Heart right ventricle (tissue), 16 donors: ENCODE measurements at regions not wholly inside any gene's neighbourhood (a gene's known extent, or its start where the extent isn't known, plus 50 kb on each side); places are given as distances from the start of the nearest gene placed in this dataset.

Source experiments
- ATAC-seq, 8 donors: fragments of 200-7000 bp; cut with Tn5 transposase; one replicate each; pipeline ENCODE4 v1.9.1; 2020; ENCODE audit warnings: mild to moderate bottlenecking in 8 of 8, moderate library complexity in 8 of 8, moderate number of reproducible peaks in 1 of 8
- DNase-seq, 2 donors: peaks; one replicate each; pipeline ENCODE4 v3.0.0-alpha.2; 2020
- H3K27ac ChIP-seq, 10 donors: fragments of 200-600 bp; sonication (generic) in 2 of 10; one replicate each; pipeline versions ENCODE4 v1.5.0 to v1.8.0; 2020 to 2022; ENCODE audit warnings: mild to moderate bottlenecking in 3 of 10
- H3K27me3 ChIP-seq, 7 donors: fragments of 200-600 bp; one replicate each; pipeline ENCODE4 v1.8.0; 2021 to 2022; ENCODE audit warnings: mild to moderate bottlenecking in 2 of 7
- H3K36me3 ChIP-seq, 9 donors: fragments of 200-600 bp; sonication (generic) in 1 of 9; one replicate each; pipeline versions ENCODE4 v1.5.0 to v1.8.0; 2020 to 2022; ENCODE audit warnings: mild to moderate bottlenecking in 2 of 9
- H3K4me1 ChIP-seq, 9 donors: fragments of 200-600 bp; sonication (generic) in 1 of 9; one replicate each; pipeline versions ENCODE4 v1.5.0 to v1.8.0; 2020 to 2022; ENCODE audit warnings: mild to moderate bottlenecking in 4 of 9
- H3K4me3 ChIP-seq, 10 donors: fragments of 200-600 bp; sonication (generic) in 2 of 10; one replicate each; pipeline versions ENCODE4 v1.5.0 to v1.8.0; 2020 to 2022; ENCODE audit warnings: mild to moderate bottlenecking in 7 of 10, moderate library complexity in 2 of 10
- H3K9me3 ChIP-seq, 11 donors: fragments of 200-600 bp in 10 of 11; sonication (generic) in 2 of 11; one replicate each; pipeline versions ENCODE4 v1.5.0 to v1.8.0; 2013 to 2022; ENCODE audit warnings: mild to moderate bottlenecking in 2 of 11, control low read depth in 1 of 11, moderate library complexity in 1 of 11
- WGBS, 2 donors: extraction: QIAGEN DNeasy Blood & Tissue Kit; methylation state at CpG; one replicate each; pipeline ENCODE4 v1.1.7; 2013; ENCODE audit warnings: inconsistent platforms in 1 of 2; 5-methylcytosine and 5-hydroxymethylcytosine counted together
- intact Hi-C, 10 donors: fragments of 100-400 bp; cut with DNase I; formaldehyde crosslinking; loops; one replicate each; pipeline versions ENCODE4 v1.11.1 to v1.14.2; 2022
- TF ChIP-seq, protein P1 (sequence below), 9 donors: fragments of 200-600 bp; sonication (generic) in 2 of 9; IDR thresholded peaks; one replicate each; pipeline versions ENCODE4 v1.5.0 to v1.8.0; 2021 to 2022; ENCODE audit warnings: antibody characterized with exemption in 9 of 9, mild to moderate bottlenecking in 5 of 9, moderate library complexity in 1 of 9
- donor health status: Arrhythmogenic right ventricular cardiomyopathy.
- donor health status: ischemic (EF 13 %, LVEDD 7.1; RV severe dilation, severe dysfunction).
- donor health status: healthy with polysubstance abuse.
- donor health status: DM: no; HTN: yes; CAD: no.
- donor health status: DM: no; HTN: no; CAD: no.
- donor health status: ischemic (EF 25% LVEDD 6.9; RV normal size, moderate dysfunction).
- donor health status: ischemic (EF 25% LVEDD 5.7; RV mildly dilated, moderate dysfunction).
- donor health status: healthy.
- donor health status: DM: yes; HTN: yes; CAD: no.
- donor health status: Ischemic cardiomyopathy.
- donor health status: ischemic (EF 35%, LVEDD 5.7; RV mildly dilated, moderate dysfunction).
- donor health status: nonischemic (EF 11% LVEDD 7.7; RV severe dilation, severe dysfunction).
- donor health status: DM: yes; HTN: yes; CAD: no.
- donor health status: PGD.
- donor health status: ischemic (EF 29% LVEDD 5.4; RV normal size, mild dysfunction).
- donor health status: nonischemic (EF 23%, LVEDD 6.1; RV moderate dilation, normal function).

DNA sequence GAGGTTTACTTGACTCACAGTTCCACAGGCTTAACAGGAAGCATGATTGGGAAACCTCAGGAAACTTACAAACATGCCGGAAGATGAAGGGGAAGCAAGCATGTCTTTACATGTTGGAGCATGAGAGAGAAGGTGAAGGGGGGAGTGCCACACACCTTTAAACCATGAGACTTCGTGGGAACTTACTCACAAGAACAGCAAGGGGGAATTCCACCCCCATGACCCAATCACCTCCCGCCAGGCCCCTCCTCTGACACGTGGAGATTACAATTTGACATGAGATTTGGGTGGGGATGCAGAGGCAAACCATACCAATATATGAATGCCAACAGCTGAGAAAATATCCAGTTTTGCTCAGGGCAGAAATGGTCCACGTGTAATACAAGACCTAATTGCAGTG is 518.6 kb downstream of the VRK1 start:
- DNase-seq = no peak
- no peak for ATAC-seq
- intact Hi-C loops = no loop called here
- Histone ChIP-seq H3K4me1 (no peaks in the 10 kb centered on the region), H3K36me3 (no peaks in the 10 kb centered on the region), H3K27ac (no peak overlapping the region), H3K27me3 (peaks cover 0 to 5% (median 0%) of the 10 kb centered on the region in 7 donors), H3K4me3 (no peak overlapping the region), H3K9me3 (peaks cover 0 to 18% (median 0%) of the 10 kb centered on the region in 11 donors)
- 55 to 57% methylated on average over 5 of the region's 5 CpGs for WGBS, 2 donors
- TF ChIP-seq, protein P1, sequence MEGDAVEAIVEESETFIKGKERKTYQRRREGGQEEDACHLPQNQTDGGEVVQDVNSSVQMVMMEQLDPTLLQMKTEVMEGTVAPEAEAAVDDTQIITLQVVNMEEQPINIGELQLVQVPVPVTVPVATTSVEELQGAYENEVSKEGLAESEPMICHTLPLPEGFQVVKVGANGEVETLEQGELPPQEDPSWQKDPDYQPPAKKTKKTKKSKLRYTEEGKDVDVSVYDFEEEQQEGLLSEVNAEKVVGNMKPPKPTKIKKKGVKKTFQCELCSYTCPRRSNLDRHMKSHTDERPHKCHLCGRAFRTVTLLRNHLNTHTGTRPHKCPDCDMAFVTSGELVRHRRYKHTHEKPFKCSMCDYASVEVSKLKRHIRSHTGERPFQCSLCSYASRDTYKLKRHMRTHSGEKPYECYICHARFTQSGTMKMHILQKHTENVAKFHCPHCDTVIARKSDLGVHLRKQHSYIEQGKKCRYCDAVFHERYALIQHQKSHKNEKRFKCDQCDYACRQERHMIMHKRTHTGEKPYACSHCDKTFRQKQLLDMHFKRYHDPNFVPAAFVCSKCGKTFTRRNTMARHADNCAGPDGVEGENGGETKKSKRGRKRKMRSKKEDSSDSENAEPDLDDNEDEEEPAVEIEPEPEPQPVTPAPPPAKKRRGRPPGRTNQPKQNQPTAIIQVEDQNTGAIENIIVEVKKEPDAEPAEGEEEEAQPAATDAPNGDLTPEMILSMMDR (IDR thresholded peaks at IDR 0.05) = no peak

- Histone ChIP-seq H3K27me3 (no peaks in the 10 kb centered on the region), H3K36me3 (no peaks in the 10 kb centered on the region), H3K4me3 (no peak overlapping the region), H3K4me1 (no peaks in the 10 kb centered on the region), H3K9me3 (peaks cover 0 to 17% (median 0%) of the 10 kb centered on the region in 11 donors), H3K27ac (no peak overlapping the region)
- DNase-seq = no peak
- TF ChIP-seq, protein P1 (IDR thresholded peaks at IDR 0.05) = no peak
- ATAC-seq = no peak
- intact Hi-C loops = no loop called here
- WGBS, 2 donors = 75 to 78% methylated on average over 2 of the region's 2 CpGs
Measured at GRCh38 chr14:97318380-97318779, 521.2 kb downstream of the VRK1 start.

DNA sequence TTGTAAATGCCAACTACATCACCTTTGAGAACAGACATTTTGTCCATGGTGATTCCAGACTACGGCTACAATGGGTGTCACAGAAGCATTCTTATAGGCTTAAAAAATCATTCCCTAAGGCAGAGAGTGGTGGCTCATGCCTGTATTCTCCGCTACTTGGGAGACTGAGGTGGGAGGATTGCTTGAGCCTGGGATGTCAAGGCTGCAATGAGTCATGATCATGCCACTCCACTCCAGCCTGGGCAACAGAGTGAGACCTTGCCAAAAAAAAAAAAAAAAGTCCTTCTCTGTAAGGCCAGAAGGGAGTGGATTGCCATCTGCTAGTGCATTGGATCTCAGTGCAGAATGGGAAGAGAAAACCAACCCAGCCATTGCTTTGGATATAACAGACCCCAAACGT is 522.5 kb downstream of the VRK1 start:
- Histone ChIP-seq H3K27ac (no peak overlapping the region), H3K9me3 (peaks cover 0 to 10% (median 0%) of the 10 kb centered on the region in 11 donors), H3K4me3 (no peak overlapping the region), H3K27me3 (no peaks in the 10 kb centered on the region), H3K4me1 (no peaks in the 10 kb centered on the region), H3K36me3 (no peaks in the 10 kb centered on the region)
- DNase-seq = no peak
- WGBS, 2 donors = 69 to 76% methylated on average over 3 of the region's 3 CpGs
- TF ChIP-seq, protein P1 (IDR thresholded peaks at IDR 0.05) = no peak
- intact Hi-C loops = no loop called here
- ATAC-seq = no peak

- H3K9me3 ChIP-seq = no peaks in the 10 kb centered on the region
- ATAC-seq (no peak), DNase-seq (no peak)
- no peaks in the 10 kb centered on the region for H3K36me3 ChIP-seq
- peaks cover 0 to 5% (median 0%) of the 10 kb centered on the region in 7 donors for H3K27me3 ChIP-seq
- H3K4me1 ChIP-seq = no peaks in the 10 kb centered on the region
- WGBS, 2 donors = 80 to 82% methylated on average over 3 of the region's 3 CpGs
- TF ChIP-seq, protein P1 (IDR thresholded peaks at IDR 0.05) = no peak
- no peak overlapping the region for H3K4me3 ChIP-seq
- intact Hi-C loops = no loop called here
- H3K27ac ChIP-seq = no peak overlapping the region
Measured at GRCh38 chr14:97328743-97329142, 531.6 kb downstream of the VRK1 start.
